OCI-LY3 (cell line): ENCODE measurements at regions not wholly inside any gene's neighbourhood (a gene's known extent, or its start where the extent isn't known, plus 50 kb on each side); places are given as distances from the start of the nearest gene placed in this dataset.

Experiments
- EZH2phosphoT487 ChIP-seq: fragments of 200-600 bp; shearing (Covaris generic); IDR thresholded peaks from 2 replicates; pipeline ENCODE4 v1.6.1; 2018; ENCODE audit warnings: antibody characterized with exemption, mixed run types, low read depth
- TF ChIP-seq, protein P1 (sequence below): fragments of 200-600, 300-600 bp; sonication (generic); IDR thresholded peaks from 2 replicates; pipeline ENCODE4 v1.5.1; 2014; ENCODE audit warnings: antibody characterized with exemption, low read length, low read depth

DNA sequence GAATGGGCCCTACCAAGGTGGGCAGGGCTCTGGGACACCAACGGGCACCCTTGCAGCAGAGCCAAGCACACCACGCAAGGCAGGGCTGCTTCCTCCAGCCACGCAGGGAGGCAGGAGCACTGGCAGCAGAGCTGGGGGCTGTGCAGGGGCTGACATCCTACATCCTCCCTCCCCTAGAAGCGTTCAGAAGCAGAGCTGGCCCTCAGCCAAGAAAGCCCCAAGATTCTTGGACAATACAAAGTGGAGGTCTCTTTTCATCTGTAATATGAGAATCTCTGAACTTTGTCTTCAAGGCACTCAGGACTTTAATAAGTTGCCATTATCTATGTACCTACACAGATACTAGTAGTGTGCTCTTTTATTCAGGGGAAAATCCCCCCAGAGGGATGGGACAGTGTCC is 128.1 kb upstream of the AGAP1 start:
- TF ChIP-seq, protein P1, sequence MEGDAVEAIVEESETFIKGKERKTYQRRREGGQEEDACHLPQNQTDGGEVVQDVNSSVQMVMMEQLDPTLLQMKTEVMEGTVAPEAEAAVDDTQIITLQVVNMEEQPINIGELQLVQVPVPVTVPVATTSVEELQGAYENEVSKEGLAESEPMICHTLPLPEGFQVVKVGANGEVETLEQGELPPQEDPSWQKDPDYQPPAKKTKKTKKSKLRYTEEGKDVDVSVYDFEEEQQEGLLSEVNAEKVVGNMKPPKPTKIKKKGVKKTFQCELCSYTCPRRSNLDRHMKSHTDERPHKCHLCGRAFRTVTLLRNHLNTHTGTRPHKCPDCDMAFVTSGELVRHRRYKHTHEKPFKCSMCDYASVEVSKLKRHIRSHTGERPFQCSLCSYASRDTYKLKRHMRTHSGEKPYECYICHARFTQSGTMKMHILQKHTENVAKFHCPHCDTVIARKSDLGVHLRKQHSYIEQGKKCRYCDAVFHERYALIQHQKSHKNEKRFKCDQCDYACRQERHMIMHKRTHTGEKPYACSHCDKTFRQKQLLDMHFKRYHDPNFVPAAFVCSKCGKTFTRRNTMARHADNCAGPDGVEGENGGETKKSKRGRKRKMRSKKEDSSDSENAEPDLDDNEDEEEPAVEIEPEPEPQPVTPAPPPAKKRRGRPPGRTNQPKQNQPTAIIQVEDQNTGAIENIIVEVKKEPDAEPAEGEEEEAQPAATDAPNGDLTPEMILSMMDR, result no peak
- TF ChIP-seq EZH2phosphoT487, result no peak
